ENCODE measurements at regions not wholly inside any gene's neighbourhood (a gene's known extent, or its start where the extent isn't known, plus 50 kb on each side); places are given as distances from the start of the nearest gene placed in this dataset.
A peak's percentile ranks its signal among the peaks of the same experiment; 100 is the strongest.
"Not testable (repeated sequence)": the region's sequence is repeated elsewhere in the genome, so short reads cannot be mapped to it uniquely, and the experiment has no call there.

DNA sequence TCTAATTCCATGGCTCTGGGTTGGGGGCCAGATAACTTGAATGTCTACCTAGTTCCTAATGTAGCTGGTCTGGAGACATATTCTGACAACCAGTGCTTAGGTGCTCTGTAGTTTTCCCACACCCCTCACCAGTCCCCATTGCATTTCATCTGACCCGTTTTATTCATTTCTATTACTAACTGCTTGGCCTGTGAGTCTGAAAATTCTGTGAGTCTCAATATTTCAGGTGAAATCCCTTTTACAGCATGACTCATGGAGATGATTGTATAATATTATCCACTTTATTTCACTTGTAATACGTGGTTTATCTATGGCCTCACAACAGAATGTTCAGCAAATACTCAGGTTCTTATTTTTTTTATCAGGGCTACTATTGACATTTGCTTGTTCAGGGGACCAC, 103.7 kb upstream of the UGP2 start:
- no peaks in the 10 kb centered on the region for H3K4me1 ChIP-seq (ENCODE audit: low read depth)
- TF ChIP-seq, protein P1, sequence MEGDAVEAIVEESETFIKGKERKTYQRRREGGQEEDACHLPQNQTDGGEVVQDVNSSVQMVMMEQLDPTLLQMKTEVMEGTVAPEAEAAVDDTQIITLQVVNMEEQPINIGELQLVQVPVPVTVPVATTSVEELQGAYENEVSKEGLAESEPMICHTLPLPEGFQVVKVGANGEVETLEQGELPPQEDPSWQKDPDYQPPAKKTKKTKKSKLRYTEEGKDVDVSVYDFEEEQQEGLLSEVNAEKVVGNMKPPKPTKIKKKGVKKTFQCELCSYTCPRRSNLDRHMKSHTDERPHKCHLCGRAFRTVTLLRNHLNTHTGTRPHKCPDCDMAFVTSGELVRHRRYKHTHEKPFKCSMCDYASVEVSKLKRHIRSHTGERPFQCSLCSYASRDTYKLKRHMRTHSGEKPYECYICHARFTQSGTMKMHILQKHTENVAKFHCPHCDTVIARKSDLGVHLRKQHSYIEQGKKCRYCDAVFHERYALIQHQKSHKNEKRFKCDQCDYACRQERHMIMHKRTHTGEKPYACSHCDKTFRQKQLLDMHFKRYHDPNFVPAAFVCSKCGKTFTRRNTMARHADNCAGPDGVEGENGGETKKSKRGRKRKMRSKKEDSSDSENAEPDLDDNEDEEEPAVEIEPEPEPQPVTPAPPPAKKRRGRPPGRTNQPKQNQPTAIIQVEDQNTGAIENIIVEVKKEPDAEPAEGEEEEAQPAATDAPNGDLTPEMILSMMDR (IDR thresholded peaks at IDR 0.05; ENCODE audit: low read depth, low read length), result no peak
- H3K4me3 ChIP-seq, result no peak overlapping the region
- no peaks in the 10 kb centered on the region for H3K9me3 ChIP-seq (ENCODE audit: low read depth)
- no peaks in the 10 kb centered on the region for H3K36me3 ChIP-seq
- no peaks in the 10 kb centered on the region for H3K27me3 ChIP-seq
- DNase-seq (ENCODE audit: low read depth in 1 of 2, low spot score in 1 of 2), result no peak
- H3K27ac ChIP-seq, result no peak overlapping the region

DNA sequence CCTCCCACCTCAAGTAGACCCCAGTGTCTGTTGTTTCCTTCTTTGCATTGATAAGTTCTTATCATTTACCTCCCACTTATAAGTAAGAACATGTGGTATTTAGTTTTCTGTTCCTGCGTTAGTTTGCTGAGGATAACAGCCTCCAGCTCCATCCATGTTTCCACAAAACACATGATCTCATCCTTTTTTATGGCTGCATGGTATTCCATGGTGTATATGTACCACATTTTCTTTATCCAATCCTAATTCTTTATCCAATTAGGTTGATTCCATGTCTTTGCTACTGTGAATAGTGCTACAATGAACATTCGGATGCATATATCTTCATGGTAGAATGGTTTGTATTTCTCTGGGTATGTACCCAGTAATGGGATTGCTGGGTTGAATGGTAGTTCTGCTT, 102.5 kb upstream of the UGP2 start:
- not testable (repeated sequence) for H3K36me3 ChIP-seq; DNase-seq (ENCODE audit: low read depth in 1 of 2, low spot score in 1 of 2); H3K9me3 ChIP-seq (ENCODE audit: low read depth); H3K4me1 ChIP-seq (ENCODE audit: low read depth); H3K4me3 ChIP-seq; H3K27me3 ChIP-seq; H3K27ac ChIP-seq

DNA sequence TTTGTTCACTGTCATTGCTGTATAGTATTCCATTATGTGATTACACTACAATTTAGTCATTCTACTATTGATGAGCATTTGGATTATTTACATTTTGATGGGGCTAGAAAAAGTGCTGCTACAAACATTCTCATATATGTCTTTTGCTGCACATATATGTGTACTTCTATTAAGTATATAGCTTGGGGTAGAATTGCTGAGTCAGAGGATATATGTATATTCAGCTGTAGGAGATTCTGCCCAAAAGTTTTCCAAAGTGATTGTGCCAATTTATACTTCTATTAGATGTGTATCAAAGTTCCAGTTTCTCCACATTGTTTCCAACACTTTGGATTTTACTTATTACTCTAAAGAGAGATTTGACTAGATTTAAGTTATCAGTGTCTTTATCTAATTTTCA, 101.7 kb upstream of the UGP2 start:
- H3K36me3 ChIP-seq, result no peaks in the 10 kb centered on the region
- TF ChIP-seq, protein P1 (IDR thresholded peaks at IDR 0.05; ENCODE audit: low read depth, low read length), result no peak
- no peak for DNase-seq (ENCODE audit: low read depth in 1 of 2, low spot score in 1 of 2)

DNA sequence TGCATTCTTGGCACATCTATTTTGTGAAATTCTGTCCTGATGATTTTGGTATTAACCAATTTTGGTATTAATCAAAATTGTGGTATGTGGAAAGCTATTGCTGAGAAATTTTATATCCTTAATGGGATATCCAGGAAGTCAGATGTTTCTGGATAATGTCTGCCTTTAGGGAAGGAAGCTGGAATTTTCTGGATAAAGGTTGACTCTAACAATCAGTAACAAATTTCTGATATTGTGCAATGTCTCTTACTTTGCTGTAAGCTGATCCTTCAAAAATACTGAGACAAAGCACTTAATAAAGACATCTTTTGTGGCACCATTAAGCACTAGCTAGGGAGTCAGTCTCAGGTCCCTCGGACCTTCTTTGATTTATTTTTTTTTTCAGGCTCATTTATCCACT, 100.8 kb upstream of the UGP2 start:
- no peaks in the 10 kb centered on the region for H3K9me3 ChIP-seq (ENCODE audit: low read depth)
- TF ChIP-seq, protein P1 (IDR thresholded peaks at IDR 0.05; ENCODE audit: low read depth, low read length), result no peak
- no peak overlapping the region for H3K27ac ChIP-seq
- peak in 1 of 2 donors; percentile 42 for DNase-seq (ENCODE audit: low read depth in 1 of 2, low spot score in 1 of 2)
- H3K36me3 ChIP-seq, result no peaks in the 10 kb centered on the region
- no peak overlapping the region for H3K4me3 ChIP-seq
- no peaks in the 10 kb centered on the region for H3K27me3 ChIP-seq
- no peaks in the 10 kb centered on the region for H3K4me1 ChIP-seq (ENCODE audit: low read depth)

More for the DNA sequence above, 101.7 kb upstream of the UGP2 start:
- Histone ChIP-seq H3K9me3 (ENCODE audit: low read depth) (no peaks in the 10 kb centered on the region), H3K27ac (no peak overlapping the region), H3K4me1 (ENCODE audit: low read depth) (no peaks in the 10 kb centered on the region), H3K4me3 (no peak overlapping the region), H3K27me3 (no peaks in the 10 kb centered on the region)

DNA sequence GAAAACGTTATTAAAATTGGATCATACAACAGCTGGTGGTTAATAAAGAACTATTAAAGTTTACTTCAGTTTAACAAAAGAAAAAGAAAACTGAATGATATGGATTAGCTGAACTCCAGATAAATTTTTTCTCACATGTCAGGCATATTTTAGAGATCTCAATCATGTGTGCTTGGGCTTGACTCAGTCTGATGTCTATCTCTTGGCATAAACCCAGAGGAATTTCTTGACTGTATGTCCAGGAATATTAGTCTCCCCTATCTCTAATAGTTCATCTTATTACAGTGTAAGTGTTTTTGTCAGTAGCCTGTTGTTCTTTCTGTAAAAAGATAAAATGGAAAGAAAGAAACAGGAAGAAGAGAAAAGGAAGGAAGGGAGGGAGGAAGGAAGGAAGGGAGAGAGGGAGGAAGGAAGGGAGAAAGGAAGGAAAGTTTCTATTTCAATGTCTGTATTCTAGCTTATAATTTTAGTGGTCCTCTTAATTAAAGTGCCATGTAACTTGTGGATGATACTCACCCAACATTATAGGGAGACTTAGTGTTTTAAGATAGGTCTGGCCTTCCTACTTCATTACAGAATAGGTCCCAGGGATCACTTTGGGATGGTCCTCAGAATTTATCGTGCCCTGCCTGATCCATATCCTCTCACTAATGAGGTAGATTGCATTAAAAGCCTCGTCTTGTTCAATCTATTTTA, 99.7 kb upstream of the UGP2 start:
- H3K9me3 ChIP-seq (ENCODE audit: low read depth), result no peaks in the 10 kb centered on the region
- H3K27me3 ChIP-seq, result no peaks in the 10 kb centered on the region
- TF ChIP-seq, protein P1 (IDR thresholded peaks at IDR 0.05; ENCODE audit: low read depth, low read length), result no peak
- H3K36me3 ChIP-seq, result no peaks in the 10 kb centered on the region
- H3K4me3 ChIP-seq, result no peak overlapping the region
- peak in 1 of 2 donors; percentile 11 for DNase-seq (ENCODE audit: low read depth in 1 of 2, low spot score in 1 of 2)
- H3K27ac ChIP-seq, result no peak overlapping the region
- no peaks in the 10 kb centered on the region for H3K4me1 ChIP-seq (ENCODE audit: low read depth)

DNA sequence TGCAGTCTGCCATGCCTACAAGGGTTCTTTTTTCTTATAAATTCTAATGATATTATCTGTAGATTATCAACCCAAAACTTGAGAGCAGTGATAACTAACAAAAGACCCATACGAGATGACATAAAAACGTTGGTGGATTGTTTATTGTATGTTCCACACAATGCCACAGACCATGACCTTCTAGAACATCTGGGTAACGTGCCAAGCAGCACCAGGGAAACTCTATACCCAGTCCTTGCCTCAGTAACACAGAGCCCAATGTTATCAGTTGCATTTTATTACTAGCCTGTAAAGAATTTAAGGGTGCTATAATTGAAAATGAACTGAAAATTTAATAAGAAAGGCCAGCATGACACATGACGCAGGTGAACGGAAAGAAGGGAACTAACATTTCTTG, 99.1 kb upstream of the UGP2 start:
- no peaks in the 10 kb centered on the region for H3K36me3 ChIP-seq
- no peaks in the 10 kb centered on the region for H3K27me3 ChIP-seq
- no peaks in the 10 kb centered on the region for H3K4me1 ChIP-seq (ENCODE audit: low read depth)
- no peak for DNase-seq (ENCODE audit: low read depth in 1 of 2, low spot score in 1 of 2)
- H3K9me3 ChIP-seq (ENCODE audit: low read depth), result no peaks in the 10 kb centered on the region
- H3K4me3 ChIP-seq, result no peak overlapping the region
- TF ChIP-seq, protein P1 (IDR thresholded peaks at IDR 0.05; ENCODE audit: low read depth, low read length), result no peak
- H3K27ac ChIP-seq, result no peak overlapping the region

Data from cardiac muscle cell (in vitro differentiated cells and primary cell).